Parathyroid adenoma (tissue), 2 donors: ENCODE measurements at regions not wholly inside any gene's neighbourhood (a gene's known extent, or its start where the extent isn't known, plus 50 kb on each side); places are given as distances from the start of the nearest gene placed in this dataset.

ENCODE experiments used
- H2AFZ ChIP-seq: fragments of 300-600 bp; sonication (generic); one replicate; pipeline ENCODE4 v1.7.0; 2017; ENCODE audit warnings: antibody characterized with exemption, mild to moderate bottlenecking
- H3K27ac ChIP-seq: fragments of 300-600 bp; sonication (generic); one replicate; pipeline ENCODE4 v1.7.0; 2017
- H3K27me3 ChIP-seq: fragments of 300-600 bp; sonication (generic); one replicate; pipeline ENCODE4 v1.7.0; 2017; ENCODE audit warnings: low read length; ENCODE audit not compliant: control insufficient read depth, insufficient read depth
- H3K36me3 ChIP-seq: fragments of 300-600 bp; sonication (generic); one replicate; pipeline ENCODE4 v1.7.0; 2017; ENCODE audit warnings: low read length; ENCODE audit not compliant: control insufficient read depth, insufficient read depth
- H3K4me1 ChIP-seq: fragments of 300-600 bp; sonication (generic); one replicate; pipeline ENCODE4 v1.7.0; 2017; ENCODE audit warnings: control low read depth
- H3K4me2 ChIP-seq: fragments of 300-600 bp; sonication (generic); one replicate; pipeline ENCODE4 v1.7.0; 2017; ENCODE audit warnings: low read length
- H3K4me3 ChIP-seq: fragments of 300-600 bp; sonication (generic); one replicate; pipeline ENCODE4 v1.7.0; 2017; ENCODE audit warnings: low read depth, low read length
- H3K79me2 ChIP-seq: fragments of 300-600 bp; sonication (generic); one replicate; pipeline ENCODE4 v1.7.0; 2017; ENCODE audit warnings: control low read depth
- H3K9ac ChIP-seq: fragments of 300-600 bp; sonication (generic); one replicate; pipeline ENCODE4 v1.7.0; 2017; ENCODE audit warnings: mild to moderate bottlenecking
- H3K9me3 ChIP-seq: fragments of 300-600 bp; sonication (generic); one replicate; pipeline ENCODE4 v1.7.0; 2017; ENCODE audit warnings: low read length; ENCODE audit not compliant: control insufficient read depth
- CTCF ChIP-seq: fragments of 300-600 bp; sonication (generic); IDR thresholded peaks from one replicate; pipeline ENCODE4 v1.7.0; 2017; ENCODE audit warnings: antibody characterized with exemption, mild to moderate bottlenecking
- donor health status: primary hyperparathyroidism.

DNA sequence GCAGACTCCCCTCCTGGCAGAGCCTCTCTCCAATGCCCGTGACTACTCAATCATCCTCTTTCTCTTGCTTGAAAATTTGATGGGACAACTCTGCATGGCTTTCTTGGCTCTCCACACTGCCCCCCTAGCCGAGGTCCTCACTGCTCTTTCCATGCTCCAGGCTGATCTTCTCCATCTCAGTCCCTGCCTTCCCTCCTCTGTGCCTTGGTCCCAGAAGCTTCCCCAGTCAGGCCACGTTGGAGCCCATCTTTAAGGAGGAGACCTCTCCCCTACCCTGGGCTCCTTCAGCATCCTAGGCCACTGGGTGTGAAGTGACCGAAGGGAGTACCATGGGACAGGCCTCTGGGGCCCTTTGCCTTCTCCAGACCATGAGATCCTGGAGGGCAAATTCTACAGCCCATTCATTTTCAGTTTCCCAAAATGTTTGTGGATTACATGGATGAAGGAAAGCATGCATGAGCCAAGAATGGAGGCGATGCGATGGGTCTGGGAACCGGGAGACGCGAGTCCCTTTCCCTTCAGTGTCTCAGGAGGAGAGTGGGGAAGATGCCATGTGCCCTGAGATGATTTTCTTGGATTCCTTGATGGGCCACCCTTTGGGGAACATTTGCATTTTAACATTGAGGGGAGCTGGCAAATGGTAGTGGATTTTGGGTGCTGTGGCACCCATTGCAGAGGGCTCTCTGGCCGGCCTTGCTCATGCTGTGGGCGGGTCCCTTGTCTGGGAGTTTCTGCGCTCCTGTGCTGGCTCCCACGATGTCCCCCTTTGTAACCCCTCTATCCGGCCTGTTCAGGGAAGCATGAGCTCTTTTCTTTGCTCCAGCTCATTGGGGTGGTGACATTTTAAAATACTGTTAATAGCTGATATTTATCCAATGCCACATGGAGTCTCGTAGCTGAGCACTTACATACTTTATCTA is 376.6 kb downstream of the RPS24 start:
- Histone ChIP-seq H3K9ac (no peak overlapping the region), H3K4me2 (no peak overlapping the region), H2AFZ (no peak overlapping the region), H3K79me2 (no peaks in the 10 kb centered on the region), H3K4me3 (no peak overlapping the region), H3K4me1 (peaks cover 23% of the 10 kb centered on the region), H3K36me3 (no peaks in the 10 kb centered on the region), H3K27me3 (no peaks in the 10 kb centered on the region), H3K27ac (no peak overlapping the region), H3K9me3 (no peaks in the 10 kb centered on the region)
- TF ChIP-seq CTCF, result no peak

- Histone ChIP-seq H3K9me3 (no peaks in the 10 kb centered on the region), H3K36me3 (no peaks in the 10 kb centered on the region), H3K4me1 (peaks cover 28% of the 10 kb centered on the region), H3K4me3 (no peak overlapping the region), H3K79me2 (no peaks in the 10 kb centered on the region), H3K27me3 (no peaks in the 10 kb centered on the region), H3K9ac (no peak overlapping the region), H2AFZ (no peak overlapping the region), H3K27ac (no peak overlapping the region), H3K4me2 (no peak overlapping the region)
- no peak for TF ChIP-seq CTCF
These were observed 378.1 kb downstream of the RPS24 start for GRCh38 chr10:78411716-78412115.

DNA sequence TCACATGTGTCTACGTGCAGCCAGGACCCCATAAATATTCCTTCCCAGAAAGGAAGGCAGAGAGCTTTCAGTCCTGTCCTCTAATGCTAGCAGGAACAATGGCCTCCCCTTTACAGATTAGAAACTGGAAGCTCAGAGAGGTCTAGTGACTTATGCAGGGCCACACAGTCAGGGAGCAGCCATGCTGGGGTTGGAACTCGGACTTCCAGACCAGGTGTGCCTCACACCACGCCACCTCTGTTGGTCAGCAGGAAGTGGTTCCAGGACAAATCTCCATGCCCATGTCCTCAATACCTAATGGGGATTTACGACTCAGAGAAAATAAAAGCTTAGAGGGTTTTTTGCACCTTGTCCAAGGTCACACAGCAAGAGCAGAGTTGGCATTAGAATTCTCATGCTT is 378.9 kb downstream of the RPS24 start:
- Histone ChIP-seq H3K4me2 (no peak overlapping the region), H2AFZ (peak overlapping the region; percentile 61), H3K27me3 (no peaks in the 10 kb centered on the region), H3K9me3 (no peaks in the 10 kb centered on the region), H3K4me3 (no peak overlapping the region), H3K79me2 (no peaks in the 10 kb centered on the region), H3K36me3 (no peaks in the 10 kb centered on the region), H3K4me1 (peaks cover 26% of the 10 kb centered on the region), H3K9ac (no peak overlapping the region), H3K27ac (no peak overlapping the region)
- no peak for TF ChIP-seq CTCF

DNA sequence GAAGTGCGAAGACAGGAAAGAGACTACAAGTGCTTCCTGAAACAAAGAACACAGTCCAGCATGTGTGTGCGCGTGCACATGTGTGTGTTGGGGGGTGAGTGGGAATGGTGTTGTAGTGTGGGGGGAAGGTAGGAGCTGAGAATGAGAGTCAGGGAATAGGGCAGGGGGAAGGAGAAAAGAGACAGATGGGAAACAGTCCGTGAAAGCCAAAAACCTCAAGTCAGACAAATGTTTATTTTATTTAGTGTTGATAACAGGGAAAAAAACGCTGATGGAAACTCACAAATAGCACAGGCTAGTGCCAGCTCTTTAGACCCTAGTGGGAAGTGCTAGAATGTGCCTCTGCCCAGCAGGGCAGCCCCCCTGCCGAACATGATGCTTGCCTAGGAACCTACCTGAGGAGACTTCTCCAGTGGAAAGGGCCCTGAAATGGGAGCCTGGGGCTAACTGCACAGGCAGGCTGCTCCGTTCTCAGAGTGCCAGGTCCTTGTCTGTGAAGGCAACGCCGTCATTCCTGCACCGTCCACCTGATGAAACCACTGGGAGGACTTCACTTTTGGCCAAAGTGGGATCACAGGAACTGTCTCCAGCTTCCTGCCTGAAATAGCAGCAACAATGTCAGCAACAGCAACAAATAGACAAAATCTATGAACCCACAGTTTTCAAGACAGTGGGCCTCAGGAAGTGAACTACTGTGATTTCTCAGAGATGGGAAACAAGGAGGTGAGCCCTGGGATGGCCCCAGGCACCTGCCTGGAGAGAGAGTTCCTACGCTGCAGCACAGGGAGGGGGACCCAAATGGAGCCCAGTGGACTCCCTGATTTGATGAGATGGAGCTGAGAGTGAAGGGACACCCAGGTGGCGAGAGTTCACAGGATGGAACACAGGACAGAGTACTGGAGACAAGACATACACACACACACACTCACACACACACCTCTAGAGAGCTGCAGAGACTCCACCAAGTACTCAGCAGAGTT is 379.7 kb downstream of the RPS24 start:
- no peaks in the 10 kb centered on the region for H3K27me3 ChIP-seq
- peak overlapping the region; percentile 7 for H3K4me2 ChIP-seq
- H3K79me2 ChIP-seq, result no peaks in the 10 kb centered on the region
- no peak overlapping the region for H3K9ac ChIP-seq
- TF ChIP-seq CTCF, result no peak
- no peaks in the 10 kb centered on the region for H3K9me3 ChIP-seq
- H3K36me3 ChIP-seq, result no peaks in the 10 kb centered on the region
- peaks cover 18% of the 10 kb centered on the region for H3K4me1 ChIP-seq
- peak overlapping the region; percentile 61 for H2AFZ ChIP-seq
- no peak overlapping the region for H3K4me3 ChIP-seq
- peak overlapping the region; percentile 12 for H3K27ac ChIP-seq
